Occipital lobe (tissue), 1 donor: ENCODE measurements at regions not wholly inside any gene's neighbourhood (a gene's known extent, or its start where the extent isn't known, plus 50 kb on each side); places are given as distances from the start of the nearest gene placed in this dataset.

Experiments
- DNase-seq: peaks from one replicate; lab custom pipeline; 2025; lab: John Stamatoyannopoulos, UW

DNA sequence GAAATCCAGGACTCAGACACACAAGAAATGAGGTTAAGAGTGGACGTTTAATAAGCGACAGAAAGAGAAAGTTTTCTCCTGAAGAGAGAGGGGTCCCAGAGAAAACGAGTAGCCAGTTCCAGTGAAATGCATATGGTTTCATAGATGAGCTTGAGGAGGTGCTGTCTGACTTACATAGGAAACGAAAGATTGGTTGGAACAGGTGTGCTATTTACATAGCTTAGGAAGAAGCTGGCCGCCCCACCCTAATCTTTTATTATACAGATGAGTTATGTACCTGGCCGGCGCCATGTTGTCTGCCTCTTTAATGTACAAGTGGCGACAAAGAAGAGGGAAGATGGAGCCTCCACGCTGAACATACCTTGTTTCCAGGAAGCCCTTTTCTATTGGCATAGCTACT is 223.0 kb downstream of the SLC6A15 start:
- no peak for DNase-seq

DNA sequence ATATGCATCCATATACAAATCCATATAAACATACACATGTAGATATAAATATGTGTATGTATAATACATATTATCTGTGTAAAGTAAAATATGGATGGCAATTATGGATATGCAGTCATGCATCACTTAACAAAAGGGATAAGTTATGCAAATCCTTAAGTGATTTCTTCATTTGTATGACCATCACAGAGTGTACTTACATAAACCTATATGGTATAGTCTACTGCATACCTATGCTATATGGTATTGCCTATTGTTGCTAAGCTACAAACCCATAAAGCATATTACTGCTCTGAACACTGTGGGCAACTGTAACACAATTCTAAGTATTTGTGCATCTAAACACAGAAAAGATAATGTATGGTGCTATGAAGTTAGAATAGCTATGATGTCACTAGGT is 227.2 kb downstream of the SLC6A15 start:
- DNase-seq: no peak

DNA sequence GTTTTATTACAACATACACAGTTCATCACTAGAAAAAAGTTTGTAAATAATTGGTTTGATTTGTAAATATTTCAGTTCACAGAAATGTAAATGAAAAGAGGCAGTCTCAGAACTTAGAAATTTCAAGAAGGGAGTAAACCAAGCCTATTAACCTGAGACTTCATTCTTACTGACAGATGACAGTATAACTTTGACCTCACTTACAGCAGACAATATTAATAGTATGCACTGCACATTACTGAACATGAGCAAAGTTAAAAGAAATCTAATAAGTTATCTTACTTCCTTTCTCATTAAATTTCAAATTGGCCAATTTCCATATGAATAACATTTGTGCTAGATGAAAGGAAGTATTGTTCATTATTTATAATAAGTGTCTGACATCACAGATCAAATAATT is 235.8 kb downstream of the SLC6A15 start:
- DNase-seq: no peak

DNA sequence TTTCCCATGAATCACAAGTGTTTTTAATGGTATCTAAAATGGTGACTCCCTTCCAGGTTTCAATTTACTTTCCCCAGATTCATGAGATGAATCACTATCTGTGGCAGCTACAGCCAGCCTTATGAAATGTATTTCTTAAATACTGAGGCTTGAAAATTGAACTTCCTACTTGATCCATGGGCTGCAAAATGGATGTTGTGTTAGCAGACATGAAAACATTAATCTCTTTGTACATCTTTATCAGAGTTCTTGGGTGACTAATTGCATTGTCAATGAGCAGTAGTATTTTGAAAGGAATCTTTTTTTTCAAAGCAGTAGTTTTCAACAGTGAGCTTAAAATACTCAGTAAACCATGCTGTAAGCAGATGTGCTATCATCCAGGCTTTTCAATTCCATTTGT is 250.8 kb downstream of the SLC6A15 start:
- no peak for DNase-seq

DNA sequence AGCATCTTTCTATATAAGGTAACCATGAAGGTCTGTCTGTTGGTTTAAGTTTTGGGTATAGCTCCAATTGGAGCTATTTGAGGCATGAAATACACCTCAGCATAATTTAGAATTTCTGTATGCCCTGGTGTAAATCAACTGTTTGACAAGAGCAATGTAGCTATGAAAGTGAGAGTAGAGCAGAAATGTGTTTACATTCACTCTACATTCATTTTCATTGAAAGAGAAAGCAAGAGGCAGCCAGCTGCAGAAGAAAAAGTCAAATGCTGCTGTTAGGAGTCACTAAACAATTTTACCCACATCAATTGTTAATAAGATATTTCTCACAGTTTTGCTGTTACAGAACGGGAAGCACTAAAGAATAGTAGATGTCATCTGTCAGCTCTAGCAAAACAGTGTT is 252.5 kb downstream of the SLC6A15 start:
- DNase-seq: no peak

DNA sequence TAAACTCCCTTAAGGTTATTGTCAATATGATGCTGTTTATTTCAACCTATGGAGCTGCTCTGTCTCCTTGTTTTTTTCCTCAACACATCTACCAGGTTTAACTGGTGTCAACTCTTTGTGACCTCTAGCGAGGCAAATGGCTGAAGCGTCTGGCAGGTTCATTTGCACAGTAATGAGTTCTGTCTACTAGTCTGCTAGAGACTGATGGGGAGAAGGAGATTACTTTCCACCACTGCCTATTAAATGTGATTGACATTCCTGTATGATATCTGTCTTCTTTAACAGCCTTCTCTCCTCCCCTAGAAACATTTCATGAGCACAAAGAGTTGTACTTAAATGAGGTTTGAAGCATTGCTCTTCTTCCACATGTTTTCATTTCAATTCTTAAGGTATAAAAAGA is 253.7 kb downstream of the SLC6A15 start:
- no peak for DNase-seq

DNA sequence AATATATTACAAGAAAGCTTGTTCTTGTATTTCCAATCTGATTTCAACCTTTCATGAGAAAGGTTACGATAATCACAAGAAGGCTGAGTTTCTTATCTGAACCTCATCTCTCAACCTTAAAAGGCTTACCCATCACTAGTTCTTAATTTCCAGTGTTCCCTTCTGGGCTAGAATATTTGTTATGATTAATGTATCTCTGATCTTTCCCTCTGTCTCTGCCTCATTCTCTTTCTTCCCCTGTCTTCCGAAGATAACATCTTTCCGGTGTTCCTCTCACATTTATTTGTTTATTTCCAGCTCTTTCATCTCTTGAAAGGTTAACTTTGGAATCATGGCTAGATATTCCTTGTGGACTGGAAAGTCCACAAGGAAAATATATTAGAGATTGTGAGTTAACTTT is 255.9 kb downstream of the SLC6A15 start:
- DNase-seq: no peak

DNA sequence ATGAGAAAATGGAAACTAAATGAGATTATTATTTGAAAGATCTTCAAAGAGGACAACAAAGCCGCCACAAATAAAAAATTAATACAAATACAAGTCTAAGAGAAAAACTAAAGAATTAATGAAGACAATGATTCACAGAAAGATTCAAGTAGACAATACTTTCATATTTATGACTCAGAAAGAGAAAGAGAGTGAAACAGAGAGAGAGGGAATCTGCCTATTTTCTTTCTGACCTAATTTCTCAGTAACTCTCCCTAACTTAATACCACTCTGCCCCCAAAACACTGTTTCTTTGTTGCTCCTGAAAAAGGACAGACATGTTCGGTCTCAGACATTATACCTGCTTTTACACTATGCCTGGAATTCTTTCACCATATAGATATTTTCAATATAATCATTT is 259.1 kb downstream of the SLC6A15 start:
- DNase-seq: no peak

DNA sequence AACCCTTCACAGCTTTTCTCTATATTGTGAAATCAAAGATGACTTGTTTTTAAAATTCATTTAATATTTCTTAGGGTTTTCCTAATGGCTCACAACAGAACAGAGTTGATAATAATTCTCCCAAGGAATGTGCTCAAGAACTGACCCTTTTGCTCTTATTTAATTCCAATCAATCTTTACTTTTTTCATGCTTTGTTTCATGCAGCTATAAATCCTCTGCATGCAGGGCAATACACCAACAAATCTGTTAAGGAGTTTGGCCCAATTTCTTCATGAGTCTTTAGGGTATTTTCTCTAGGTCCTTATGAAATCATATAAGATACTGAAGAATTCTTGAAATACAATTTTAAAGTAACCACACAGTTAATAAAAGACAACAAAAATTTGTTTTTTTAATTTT is 264.2 kb downstream of the SLC6A15 start:
- DNase-seq: no peak

DNA sequence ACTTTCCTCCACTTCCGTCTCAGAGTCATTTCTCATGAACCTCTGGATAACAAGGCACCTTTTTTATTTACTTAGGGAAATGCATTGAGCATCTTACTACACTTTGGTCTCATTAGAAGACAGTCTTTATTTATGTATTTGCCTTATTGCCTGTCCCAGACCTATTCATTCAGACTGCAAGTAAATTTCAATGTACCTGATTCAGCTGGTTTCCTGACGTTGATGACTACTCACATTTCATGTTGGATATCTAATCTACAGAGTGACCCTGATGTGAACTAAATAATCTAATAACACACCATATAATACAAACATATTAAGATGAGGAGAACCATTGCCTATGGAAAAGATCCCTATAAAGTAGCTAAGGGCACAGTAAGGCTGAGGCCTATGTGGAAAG is 267.7 kb downstream of the SLC6A15 start:
- DNase-seq: no peak

DNA sequence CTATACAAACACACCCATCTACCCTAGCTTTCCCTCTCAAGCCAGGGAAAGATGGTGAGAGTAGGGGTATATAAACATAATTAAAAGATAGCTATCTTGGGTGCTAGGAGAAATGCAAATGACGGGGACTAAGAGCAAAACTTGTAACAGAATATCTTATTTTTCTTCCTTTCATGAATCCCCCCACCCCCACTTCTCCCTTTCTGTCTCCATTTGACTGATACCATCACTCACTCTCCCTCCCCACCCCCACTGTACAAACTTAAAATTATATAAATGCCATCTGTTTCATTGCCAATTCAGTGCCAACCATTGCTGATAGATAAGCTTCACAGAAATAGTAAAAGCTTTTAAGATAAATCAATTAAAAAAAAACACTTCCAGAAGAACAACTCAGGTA is 268.6 kb downstream of the SLC6A15 start:
- DNase-seq: no peak

DNA sequence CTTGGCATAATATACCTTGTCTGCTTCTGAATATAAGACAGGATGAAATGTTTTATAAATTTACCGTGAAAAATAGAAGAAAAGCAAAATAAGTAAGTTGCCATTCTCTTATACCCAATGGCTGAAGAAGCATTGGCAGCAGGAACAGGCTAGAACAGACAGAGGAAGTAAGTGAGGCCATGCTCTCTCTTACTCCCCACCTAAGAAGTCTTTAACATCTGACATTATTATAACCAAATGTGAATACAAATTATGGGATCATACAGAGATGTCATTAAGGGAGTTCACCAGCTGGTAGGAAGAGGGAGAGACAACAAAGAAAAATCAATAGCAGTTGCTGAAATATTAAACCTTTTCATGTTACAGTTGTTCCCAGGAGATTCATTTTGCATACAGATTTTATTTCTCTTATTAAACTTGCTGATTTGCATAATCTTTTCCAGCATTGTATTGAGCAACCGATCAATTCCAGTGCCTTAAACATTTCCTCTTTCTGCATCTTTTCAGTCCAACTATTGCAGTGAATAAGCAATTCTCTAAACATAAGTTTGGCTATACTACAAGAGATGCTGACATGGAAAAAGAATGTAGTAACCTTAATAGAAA is 270.6 kb downstream of the SLC6A15 start:
- DNase-seq: no peak

DNA sequence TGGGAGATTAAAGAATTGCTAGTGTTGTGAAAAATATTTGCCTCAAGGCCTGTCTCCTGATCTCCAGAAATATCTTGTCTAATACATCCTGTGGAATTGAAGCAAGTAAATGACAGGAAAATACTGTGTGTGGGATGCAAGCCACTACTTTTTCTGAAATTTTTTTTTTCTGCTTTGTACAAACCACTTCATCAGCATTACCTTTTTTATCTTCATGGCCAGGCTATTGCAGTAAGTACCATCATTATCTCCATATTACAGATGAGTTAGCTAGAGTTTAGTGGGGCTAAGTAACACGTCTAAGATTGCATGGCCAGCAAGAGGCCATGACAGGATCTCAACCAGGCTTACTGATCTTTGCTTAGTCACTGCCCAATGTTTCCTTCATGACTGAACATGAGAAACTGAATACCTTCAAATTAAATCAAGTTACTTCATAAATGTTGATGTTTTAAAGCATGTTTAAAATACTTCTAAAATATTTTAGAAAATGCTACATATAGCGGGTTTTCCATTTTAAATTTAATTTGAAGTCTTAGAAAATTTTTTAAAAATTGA is 273.7 kb downstream of the SLC6A15 start:
- no peak for DNase-seq

DNA sequence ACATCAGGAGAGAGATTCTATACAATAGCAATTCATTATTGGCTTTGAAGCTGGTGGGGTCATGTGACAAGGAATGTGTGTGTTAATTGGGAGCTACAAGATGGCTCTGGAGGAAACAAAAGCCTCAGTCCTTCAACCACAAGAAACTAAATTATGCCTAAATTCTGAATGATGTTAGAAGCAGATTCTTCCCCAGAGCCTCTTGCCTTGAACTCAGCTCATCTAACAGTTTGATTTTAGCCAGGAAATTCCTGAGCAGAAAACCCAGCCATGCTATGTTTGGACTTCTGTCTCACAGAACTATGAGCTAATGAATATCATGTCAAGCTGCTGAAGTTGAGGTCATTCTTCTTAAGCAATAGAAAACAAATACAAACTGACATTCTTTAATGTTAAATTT is 274.7 kb downstream of the SLC6A15 start:
- no peak for DNase-seq

DNA sequence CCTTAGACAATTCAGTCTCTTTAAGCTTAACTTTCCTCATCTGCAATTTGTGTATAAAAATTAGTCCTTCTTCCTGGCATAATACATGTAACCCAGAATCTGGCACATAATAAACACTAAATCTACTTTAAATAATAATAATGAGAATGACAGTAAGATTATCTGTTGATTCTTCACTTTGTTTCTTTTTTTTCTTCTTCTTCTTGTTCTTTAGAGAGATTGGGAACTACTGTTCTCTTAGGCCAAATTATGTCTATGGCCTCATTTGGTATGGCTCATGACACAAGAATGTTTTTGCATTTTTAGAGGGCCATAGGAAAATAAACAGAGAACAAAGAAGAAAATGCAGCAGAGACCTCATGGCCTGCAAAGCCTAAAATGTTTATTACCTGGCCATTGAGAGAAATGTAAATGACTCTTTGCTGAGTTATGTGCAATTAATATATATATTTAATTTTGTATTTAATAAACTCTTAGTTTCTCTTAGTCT is 275.8 kb downstream of the SLC6A15 start:
- no peak for DNase-seq

DNA sequence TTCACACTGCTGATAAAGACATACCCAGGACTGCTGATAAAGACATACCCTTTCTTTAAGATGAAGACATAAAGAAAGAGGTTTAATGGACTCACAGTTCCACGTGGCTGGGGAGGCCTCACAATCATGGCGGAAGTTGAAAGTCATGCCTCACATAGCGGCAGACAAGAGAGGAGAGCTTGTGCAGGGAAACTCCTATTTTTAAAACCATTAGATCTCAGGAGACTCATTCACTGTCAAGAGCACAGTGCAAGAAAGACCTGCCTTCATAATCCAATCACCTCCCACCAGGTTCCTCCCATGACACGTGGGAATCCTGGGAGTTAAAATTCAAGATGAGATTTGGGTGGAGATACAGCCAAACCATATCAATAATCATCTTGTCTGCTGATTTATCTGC is 278.1 kb downstream of the SLC6A15 start:
- no peak for DNase-seq

DNA sequence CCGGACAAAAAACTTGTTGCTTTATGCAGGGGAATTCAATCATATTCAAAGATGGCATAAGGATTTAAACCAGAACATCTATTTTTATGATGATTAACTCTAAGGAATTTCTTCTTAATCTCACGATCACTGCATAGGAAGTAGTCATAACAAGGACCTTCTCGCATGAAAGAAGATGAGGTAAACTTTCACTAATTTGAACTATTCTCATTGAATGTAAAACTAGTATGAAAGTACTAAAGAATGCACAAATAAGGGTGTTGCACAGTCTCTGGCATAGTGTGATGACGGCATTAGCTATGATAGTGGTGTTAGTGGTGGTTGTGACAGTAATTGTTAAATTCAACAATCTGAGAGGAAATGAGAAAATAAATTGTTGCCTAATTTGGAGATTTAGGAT is 280.0 kb downstream of the SLC6A15 start:
- DNase-seq: no peak

DNA sequence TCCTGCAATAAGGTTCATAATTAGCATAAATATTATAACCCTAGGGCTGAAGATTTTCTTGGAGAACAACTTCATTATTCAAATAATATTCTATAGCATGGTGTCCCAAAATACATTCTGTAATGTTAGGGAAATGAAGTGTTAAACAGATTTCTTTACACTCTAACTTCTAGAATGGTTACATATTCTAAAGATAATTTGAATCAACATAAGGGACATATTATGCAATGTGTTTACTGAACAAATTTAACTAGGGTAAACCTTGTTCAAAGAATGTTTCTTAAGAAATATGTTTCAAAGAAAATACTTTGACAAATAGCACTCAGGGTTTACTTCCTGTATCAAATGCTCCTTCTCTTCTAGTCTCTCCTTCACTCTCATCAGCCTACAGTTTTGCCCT is 281.6 kb downstream of the SLC6A15 start:
- no peak for DNase-seq

DNA sequence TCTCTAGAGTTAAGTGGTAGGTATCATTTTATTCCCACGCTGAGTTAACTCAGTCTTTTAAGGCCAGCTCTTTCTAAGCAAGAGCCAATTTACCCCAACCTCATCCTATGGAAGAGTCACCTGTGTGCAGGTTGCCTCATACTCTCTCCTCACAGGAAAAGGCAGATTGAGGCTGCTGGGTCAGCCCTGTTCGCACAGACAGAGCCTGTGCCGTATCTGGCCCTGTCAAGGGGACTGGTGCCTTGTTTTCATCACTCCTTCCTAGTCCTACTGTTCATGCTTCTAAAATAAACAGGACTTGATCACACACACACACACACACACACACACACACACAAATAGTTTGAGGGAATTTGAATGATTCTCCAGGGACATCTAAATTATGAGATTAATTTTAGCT is 285.0 kb downstream of the SLC6A15 start:
- no peak for DNase-seq

DNA sequence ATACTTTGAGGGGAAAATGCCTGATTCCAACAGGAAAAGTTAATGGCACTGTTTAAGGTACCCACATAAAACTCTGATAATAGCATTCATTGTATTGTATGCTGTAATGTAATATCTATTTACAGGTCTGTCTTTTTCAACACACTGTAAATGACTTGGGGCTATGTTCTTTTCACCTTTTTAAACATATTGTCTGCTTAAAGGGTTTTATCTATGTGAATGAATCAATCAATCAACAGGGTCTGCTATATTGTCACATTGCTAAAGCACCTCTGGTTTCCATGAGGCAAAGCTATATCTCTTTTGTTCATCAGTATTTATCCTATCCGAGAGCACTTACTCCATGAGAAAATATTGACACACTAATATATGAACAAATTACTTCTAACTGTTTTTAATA is 288.0 kb downstream of the SLC6A15 start:
- DNase-seq: no peak

DNA sequence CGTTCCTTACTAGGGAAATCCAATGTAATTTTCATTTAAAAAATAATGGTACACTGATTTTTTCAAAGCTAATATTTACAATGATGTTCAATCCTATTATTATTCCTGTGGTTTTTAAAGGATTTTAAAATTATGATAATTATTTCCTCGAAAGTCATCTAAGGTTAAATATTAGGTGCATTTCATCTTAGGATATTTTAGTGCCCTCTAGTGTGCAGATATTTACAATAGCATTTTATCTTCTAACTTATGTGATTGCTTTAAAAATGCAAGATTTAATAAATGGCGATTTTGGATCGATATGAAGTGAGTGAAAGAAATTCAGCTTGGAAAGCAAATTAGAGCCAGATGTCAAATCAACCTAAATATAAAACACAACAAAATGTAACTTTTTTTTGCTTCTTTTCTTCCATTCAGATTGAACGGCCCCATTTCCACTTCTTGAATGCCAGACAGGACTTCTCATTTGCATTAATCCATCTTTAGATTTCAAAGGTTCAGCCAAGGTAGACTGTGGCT is 293.5 kb downstream of the SLC6A15 start:
- no peak for DNase-seq

DNA sequence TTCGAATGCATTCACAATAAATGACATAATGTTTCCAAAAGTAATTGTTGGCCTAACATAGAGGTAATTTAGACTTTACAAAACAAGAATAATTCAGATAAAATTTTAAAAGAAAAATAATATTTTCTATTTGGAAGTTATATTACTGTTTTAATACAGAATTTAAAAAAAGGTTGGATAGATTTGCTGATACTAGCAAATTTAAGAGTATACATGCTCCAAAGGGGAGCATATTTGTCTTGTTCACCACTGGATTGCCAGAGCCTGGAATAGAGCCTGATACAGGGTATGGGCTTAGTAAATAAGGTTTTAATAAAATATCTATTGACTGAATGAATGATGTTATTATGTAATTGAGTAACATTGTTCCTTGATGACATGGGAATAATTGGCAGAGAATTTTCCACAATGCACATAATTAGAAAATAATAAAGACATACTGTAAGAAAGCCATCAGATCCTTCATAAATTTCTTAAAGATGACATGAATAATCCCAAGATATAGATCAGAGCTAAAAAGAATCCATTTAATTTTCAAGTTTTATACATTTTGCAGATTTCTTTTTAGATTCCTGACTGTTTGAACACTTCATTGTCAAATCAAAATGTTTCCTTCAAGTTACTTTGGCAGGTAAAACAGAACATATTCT is 305.3 kb downstream of the SLC6A15 start:
- no peak for DNase-seq

DNA sequence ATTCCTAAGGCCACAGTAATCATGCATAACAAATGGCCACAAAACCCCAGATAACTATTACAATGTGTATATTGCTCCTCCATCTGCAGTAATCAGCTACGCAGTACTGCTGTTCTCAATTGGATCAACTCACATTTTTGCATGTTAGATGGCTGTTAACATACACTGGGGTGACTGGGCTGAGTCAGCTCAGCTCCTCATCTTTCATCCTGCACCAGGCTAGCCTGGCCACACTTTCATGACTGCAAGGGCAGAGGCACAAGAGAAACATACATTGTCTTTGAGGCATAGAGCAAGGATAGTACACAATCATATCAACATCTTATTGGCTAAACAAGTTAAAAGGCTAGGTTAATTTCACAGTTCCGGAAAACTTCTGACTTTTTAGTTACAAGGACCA is 306.6 kb downstream of the SLC6A15 start:
- DNase-seq: no peak
